HepG2 (cell line): ENCODE measurements at regions not wholly inside any gene's neighbourhood (a gene's known extent, or its start where the extent isn't known, plus 50 kb on each side); places are given as distances from the start of the nearest gene placed in this dataset.

Experiments used
- KAT8 ChIP-seq: IDR thresholded peaks from 2 replicates; pipeline ENCODE4 v1.6.1; 2016; ENCODE audit warnings: missing genetic modification reagents, missing compliant biosample characterization
- MIER2 ChIP-seq: IDR thresholded peaks from 2 replicates; pipeline ENCODE4 v1.6.1; 2016; ENCODE audit warnings: missing biosample characterization, missing genetic modification reagents
- POGZ ChIP-seq: sonication (generic); formaldehyde crosslinking; IDR thresholded peaks from 2 replicates; pipeline ENCODE4 v1.4.0; 2020; ENCODE audit warnings: mild to moderate bottlenecking, missing genetic modification reagents
- RAD21 ChIP-seq: fragments of 450-650 bp; formaldehyde crosslinking; IDR thresholded peaks from 2 replicates; pipeline ENCODE4 v1.5.0; 2020; ENCODE audit warnings: mild to moderate bottlenecking
- RXRB ChIP-seq: IDR thresholded peaks from 2 replicates; pipeline ENCODE4 v1.6.1; 2016; ENCODE audit warnings: borderline replicate concordance, missing genetic modification reagents, missing compliant biosample characterization
- SMC3 ChIP-seq: IDR thresholded peaks from 2 replicates; pipeline ENCODE4 v1.6.1; 2011; ENCODE audit warnings: low read length, improper control_type of control experiment
- SOX13 ChIP-seq, 3 experiments: fragments of 450-650 bp in 1 of 3; sonication (generic) in 1 of 3; formaldehyde crosslinking in 1 of 3; IDR thresholded peaks in 2 of 3; conservative IDR thresholded peaks in 1 of 3; 2 replicates each; pipeline versions ENCODE4 v1.5.0 to v1.6.1; 2016 to 2020; ENCODE audit warnings: antibody characterized with exemption in 1 of 3, mild to moderate bottlenecking in 1 of 3, missing compliant biosample characterization in 1 of 3, missing genetic modification reagents in 1 of 3, moderate library complexity in 1 of 3
- STAG1 ChIP-seq: sonication (generic); formaldehyde crosslinking; IDR thresholded peaks from 2 replicates; pipeline ENCODE4 v1.4.0; 2020; ENCODE audit warnings: missing genetic modification reagents
- ZBTB1 ChIP-seq: sonication (generic); formaldehyde crosslinking; IDR thresholded peaks from 2 replicates; pipeline ENCODE4 v1.4.0; 2020; ENCODE audit warnings: missing genetic modification reagents, borderline replicate concordance
- TF ChIP-seq, protein P1 (sequence below): sonication (generic); formaldehyde crosslinking; IDR thresholded peaks from 2 replicates; pipeline ENCODE4 v1.9.0; 2021; ENCODE audit warnings: mild to moderate bottlenecking, missing genetic modification reagents
- TF ChIP-seq, protein P2 (sequence below): sonication (generic); formaldehyde crosslinking; conservative IDR thresholded peaks from 2 replicates; pipeline ENCODE4 v1.8.1; 2023; ENCODE audit warnings: missing genetic modification reagents
- TF ChIP-seq, protein P3 (sequence below): sonication (generic); formaldehyde crosslinking; IDR thresholded peaks from 2 replicates; pipeline ENCODE4 v1.5.1; 2020; ENCODE audit warnings: mild to moderate bottlenecking, missing genetic modification reagents

DNA sequence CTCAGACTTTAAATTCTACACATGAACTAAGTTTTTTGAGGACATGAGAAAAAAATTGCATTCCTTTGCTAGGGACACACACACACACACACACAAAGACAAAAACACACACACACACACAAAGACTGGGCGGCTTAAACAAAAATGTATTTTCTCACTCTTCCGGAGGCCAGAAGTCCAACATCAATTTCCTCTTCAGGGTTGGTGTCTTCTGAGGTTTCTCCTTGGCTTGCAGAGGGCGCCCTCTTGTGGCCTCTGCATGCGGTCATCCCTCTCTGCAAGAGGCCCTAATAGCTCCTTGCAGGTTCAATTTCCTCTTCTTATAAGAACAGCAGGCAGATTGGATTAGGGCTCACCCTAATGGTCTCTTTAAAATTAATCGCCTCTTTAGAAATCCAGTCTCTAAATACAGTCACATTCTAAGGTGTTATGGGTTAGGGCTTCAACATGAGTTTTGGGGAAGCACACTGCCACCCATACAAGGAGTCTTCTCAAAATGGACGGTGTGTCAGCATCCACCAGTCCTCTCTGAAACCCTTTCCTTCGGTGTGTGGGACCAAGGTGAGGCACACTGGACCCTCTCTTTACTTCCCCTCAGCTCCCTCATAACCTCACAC, 61.4 kb downstream of the GPR6 start (continued):
- TF ChIP-seq STAG1 (CRISPR knock-in tag) (peak; percentile 90), MIER2 (0 out of 2 replicates have a peak, but pooled peaks have one; percentile 33), ZBTB1 (CRISPR knock-in tag) (no peak), SMC3 (peak; percentile 92), SOX13 (IDR thresholded peaks at IDR 0.05) (no peak), SOX13 (CRISPR knock-in tag; conservative IDR thresholded peaks at IDR 0.05 in 1 of 2, IDR thresholded peaks at IDR 0.05 in 1 of 2) (peak in 1 of 2 experiments; percentile 30; a peak in 1 of 4 replicates), KAT8 (CRISPR knock-in tag) (0 out of 2 replicates have a peak, but pooled peaks have one; percentile 33), RXRB (CRISPR knock-in tag) (peak; percentile 22; the same call in 1 of the 2 replicates), POGZ (CRISPR knock-in tag) (peak; percentile 48; the same call in 1 of the 2 replicates), RAD21 (peak; percentile 73)
- TF ChIP-seq, protein P1, sequence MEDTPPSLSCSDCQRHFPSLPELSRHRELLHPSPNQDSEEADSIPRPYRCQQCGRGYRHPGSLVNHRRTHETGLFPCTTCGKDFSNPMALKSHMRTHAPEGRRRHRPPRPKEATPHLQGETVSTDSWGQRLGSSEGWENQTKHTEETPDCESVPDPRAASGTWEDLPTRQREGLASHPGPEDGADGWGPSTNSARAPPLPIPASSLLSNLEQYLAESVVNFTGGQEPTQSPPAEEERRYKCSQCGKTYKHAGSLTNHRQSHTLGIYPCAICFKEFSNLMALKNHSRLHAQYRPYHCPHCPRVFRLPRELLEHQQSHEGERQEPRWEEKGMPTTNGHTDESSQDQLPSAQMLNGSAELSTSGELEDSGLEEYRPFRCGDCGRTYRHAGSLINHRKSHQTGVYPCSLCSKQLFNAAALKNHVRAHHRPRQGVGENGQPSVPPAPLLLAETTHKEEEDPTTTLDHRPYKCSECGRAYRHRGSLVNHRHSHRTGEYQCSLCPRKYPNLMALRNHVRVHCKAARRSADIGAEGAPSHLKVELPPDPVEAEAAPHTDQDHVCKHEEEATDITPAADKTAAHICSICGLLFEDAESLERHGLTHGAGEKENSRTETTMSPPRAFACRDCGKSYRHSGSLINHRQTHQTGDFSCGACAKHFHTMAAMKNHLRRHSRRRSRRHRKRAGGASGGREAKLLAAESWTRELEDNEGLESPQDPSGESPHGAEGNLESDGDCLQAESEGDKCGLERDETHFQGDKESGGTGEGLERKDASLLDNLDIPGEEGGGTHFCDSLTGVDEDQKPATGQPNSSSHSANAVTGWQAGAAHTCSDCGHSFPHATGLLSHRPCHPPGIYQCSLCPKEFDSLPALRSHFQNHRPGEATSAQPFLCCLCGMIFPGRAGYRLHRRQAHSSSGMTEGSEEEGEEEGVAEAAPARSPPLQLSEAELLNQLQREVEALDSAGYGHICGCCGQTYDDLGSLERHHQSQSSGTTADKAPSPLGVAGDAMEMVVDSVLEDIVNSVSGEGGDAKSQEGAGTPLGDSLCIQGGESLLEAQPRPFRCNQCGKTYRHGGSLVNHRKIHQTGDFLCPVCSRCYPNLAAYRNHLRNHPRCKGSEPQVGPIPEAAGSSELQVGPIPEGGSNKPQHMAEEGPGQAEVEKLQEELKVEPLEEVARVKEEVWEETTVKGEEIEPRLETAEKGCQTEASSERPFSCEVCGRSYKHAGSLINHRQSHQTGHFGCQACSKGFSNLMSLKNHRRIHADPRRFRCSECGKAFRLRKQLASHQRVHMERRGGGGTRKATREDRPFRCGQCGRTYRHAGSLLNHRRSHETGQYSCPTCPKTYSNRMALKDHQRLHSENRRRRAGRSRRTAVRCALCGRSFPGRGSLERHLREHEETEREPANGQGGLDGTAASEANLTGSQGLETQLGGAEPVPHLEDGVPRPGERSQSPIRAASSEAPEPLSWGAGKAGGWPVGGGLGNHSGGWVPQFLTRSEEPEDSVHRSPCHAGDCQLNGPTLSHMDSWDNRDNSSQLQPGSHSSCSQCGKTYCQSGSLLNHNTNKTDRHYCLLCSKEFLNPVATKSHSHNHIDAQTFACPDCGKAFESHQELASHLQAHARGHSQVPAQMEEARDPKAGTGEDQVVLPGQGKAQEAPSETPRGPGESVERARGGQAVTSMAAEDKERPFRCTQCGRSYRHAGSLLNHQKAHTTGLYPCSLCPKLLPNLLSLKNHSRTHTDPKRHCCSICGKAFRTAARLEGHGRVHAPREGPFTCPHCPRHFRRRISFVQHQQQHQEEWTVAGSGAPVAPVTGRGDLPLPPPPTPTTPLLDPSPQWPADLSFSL (CRISPR knock-in tag) = peak; percentile 98
- TF ChIP-seq, protein P2, sequence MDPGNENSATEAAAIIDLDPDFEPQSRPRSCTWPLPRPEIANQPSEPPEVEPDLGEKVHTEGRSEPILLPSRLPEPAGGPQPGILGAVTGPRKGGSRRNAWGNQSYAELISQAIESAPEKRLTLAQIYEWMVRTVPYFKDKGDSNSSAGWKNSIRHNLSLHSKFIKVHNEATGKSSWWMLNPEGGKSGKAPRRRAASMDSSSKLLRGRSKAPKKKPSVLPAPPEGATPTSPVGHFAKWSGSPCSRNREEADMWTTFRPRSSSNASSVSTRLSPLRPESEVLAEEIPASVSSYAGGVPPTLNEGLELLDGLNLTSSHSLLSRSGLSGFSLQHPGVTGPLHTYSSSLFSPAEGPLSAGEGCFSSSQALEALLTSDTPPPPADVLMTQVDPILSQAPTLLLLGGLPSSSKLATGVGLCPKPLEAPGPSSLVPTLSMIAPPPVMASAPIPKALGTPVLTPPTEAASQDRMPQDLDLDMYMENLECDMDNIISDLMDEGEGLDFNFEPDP (CRISPR knock-in tag) = 0 out of 2 replicates have a peak, but pooled peaks have one; percentile 48
- TF ChIP-seq, protein P3, sequence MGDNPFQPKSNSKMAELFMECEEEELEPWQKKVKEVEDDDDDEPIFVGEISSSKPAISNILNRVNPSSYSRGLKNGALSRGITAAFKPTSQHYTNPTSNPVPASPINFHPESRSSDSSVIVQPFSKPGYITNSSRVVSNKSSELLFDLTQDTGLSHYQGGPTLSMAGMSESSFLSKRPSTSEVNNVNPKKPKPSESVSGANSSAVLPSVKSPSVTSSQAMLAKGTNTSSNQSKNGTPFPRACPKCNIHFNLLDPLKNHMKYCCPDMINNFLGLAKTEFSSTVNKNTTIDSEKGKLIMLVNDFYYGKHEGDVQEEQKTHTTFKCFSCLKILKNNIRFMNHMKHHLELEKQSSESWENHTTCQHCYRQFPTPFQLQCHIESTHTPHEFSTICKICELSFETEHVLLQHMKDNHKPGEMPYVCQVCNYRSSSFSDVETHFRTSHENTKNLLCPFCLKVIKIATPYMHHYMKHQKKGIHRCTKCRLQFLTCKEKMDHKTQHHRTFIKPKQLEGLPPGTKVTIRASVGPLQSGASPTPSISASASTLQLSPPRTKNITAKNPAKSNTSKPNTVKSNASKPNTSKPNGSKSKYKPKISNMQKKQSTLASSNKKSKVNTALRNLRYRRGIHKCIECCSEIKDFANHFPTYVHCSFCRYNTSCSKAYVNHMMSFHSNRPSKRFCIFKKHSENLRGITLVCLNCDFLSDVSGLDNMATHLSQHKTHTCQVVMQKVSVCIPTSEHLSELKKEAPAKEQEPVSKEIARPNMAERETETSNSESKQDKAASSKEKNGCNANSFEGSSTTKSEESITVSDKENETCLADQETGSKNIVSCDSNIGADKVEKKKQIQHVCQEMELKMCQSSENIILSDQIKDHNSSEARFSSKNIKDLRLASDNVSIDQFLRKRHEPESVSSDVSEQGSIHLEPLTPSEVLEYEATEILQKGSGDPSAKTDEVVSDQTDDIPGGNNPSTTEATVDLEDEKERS (CRISPR knock-in tag) = no peak
